HFFc6 (cell line): ENCODE measurements at regions not wholly inside any gene's neighbourhood (a gene's known extent, or its start where the extent isn't known, plus 50 kb on each side); places are given as distances from the start of the nearest gene placed in this dataset.

Experiments used
- DNase-seq: peaks from one replicate; pipeline ENCODE4 v3.0.0-alpha.2; 2018
- H3K27ac Mint-ChIP-seq: 2 replicates; pipeline ENCODE4 v1.8.0; 2020; ENCODE audit warnings: mild to moderate bottlenecking, mixed read lengths
- H3K27me3 Mint-ChIP-seq: 2 replicates; pipeline ENCODE4 v1.8.0; 2021; ENCODE audit warnings: mild to moderate bottlenecking, moderate library complexity, mixed read lengths; ENCODE audit not compliant: insufficient read depth
- H3K36me3 Mint-ChIP-seq: 2 replicates; pipeline ENCODE4 v1.8.0; 2021; ENCODE audit warnings: low read depth, mixed read lengths
- H3K4me1 Mint-ChIP-seq: 2 replicates; pipeline ENCODE4 v1.8.0; 2020; ENCODE audit warnings: low read depth, mixed read lengths
- H3K4me3 Mint-ChIP-seq: 2 replicates; pipeline ENCODE4 v1.8.0; 2020; ENCODE audit warnings: mild to moderate bottlenecking, moderate library complexity, mixed read lengths
- H3K9me3 Mint-ChIP-seq: 2 replicates; pipeline ENCODE4 v1.8.0; 2020; ENCODE audit warnings: mild to moderate bottlenecking, mixed read lengths
- TF ChIP-seq, protein P1 (sequence below): fragments of 200-600 bp; sonication (generic); IDR thresholded peaks from 2 replicates; pipeline ENCODE4 v1.5.0; 2021; ENCODE audit warnings: antibody characterized with exemption, mild to moderate bottlenecking

DNA sequence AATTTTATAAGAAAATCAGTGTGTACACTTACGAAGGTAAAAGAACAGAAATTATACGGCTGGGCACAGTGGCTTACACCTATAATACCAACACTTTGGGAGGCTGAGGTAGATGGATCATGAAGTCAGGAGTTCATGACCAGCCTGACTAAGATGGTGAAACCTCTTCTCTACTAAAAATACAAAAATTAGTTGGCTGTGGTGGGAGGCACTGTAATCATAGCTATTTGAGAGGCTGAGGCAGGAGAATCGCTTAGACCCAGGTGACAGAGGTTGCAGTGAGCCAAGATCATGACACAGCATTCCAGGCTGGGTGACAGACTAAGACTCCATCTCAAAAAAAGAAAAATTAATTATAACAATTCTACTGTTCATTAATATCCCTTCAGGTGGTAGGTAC is 151.9 kb downstream of the ZNF737 start:
- H3K9me3 Mint-ChIP-seq: peaks cover 26% of the 10 kb centered on the region; the same call in 1 of the 2 replicates
- H3K4me3 Mint-ChIP-seq: no peak overlapping the region
- no peak for DNase-seq
- TF ChIP-seq, protein P1, sequence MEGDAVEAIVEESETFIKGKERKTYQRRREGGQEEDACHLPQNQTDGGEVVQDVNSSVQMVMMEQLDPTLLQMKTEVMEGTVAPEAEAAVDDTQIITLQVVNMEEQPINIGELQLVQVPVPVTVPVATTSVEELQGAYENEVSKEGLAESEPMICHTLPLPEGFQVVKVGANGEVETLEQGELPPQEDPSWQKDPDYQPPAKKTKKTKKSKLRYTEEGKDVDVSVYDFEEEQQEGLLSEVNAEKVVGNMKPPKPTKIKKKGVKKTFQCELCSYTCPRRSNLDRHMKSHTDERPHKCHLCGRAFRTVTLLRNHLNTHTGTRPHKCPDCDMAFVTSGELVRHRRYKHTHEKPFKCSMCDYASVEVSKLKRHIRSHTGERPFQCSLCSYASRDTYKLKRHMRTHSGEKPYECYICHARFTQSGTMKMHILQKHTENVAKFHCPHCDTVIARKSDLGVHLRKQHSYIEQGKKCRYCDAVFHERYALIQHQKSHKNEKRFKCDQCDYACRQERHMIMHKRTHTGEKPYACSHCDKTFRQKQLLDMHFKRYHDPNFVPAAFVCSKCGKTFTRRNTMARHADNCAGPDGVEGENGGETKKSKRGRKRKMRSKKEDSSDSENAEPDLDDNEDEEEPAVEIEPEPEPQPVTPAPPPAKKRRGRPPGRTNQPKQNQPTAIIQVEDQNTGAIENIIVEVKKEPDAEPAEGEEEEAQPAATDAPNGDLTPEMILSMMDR: no peak
- no peaks in the 10 kb centered on the region; the same call in 1 of the 2 replicates for H3K27me3 Mint-ChIP-seq
- H3K27ac Mint-ChIP-seq: no peak overlapping the region
- no peaks in the 10 kb centered on the region for H3K4me1 Mint-ChIP-seq
- H3K36me3 Mint-ChIP-seq: no peaks in the 10 kb centered on the region

DNA sequence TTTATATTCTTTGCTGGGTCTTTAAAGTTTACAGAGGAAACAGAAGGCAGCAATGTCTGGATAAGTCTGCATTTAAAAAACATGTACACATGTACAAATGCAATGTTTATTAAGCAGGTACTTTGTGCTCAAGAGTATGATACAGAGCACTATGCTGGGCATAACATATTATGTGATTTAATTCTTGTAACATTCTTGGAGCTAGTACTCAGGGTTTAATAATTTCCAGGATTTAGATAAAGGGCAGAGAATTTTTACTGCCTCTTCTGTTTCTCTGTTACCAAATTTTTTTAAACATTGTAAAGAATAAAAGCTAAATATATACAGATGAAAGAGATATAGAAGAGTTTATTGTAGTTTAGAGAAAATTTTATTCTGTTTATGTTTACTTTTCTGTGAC is 152.7 kb downstream of the ZNF737 start:
- Mint-ChIP-seq H3K27me3 (no peaks in the 10 kb centered on the region; the same call in 1 of the 2 replicates), H3K4me3 (no peak overlapping the region), H3K9me3 (peaks cover 31% of the 10 kb centered on the region; the same call in 1 of the 2 replicates), H3K4me1 (no peaks in the 10 kb centered on the region), H3K36me3 (no peaks in the 10 kb centered on the region), H3K27ac (no peak overlapping the region)
- TF ChIP-seq, protein P1: no peak
- no peak for DNase-seq

DNA sequence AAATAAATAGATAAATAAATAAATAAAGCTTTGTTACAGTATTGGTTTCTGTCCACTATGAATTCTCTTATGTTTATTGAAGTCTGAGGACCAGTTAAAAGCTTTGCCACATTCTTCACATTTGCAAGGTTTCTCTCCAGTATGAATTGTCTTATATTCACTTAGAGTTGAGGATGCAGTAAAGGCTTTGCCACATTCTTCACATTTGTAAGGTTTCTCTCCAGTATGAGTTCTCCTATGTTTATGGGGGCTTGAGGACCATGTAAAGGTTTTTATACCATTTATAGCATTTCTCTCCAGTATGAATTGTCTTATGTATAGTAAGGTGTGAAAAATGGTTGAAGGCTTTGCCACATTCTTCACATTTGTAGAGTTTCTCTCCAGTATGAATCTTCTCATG is 168.3 kb downstream of the ZNF737 start:
- Mint-ChIP-seq H3K4me3 (no peak overlapping the region), H3K4me1 (no peaks in the 10 kb centered on the region), H3K27ac (no peak overlapping the region), H3K9me3 (peaks cover 58% of the 10 kb centered on the region), H3K27me3 (no peaks in the 10 kb centered on the region; the same call in 1 of the 2 replicates), H3K36me3 (peaks cover 10% of the 10 kb centered on the region)
- TF ChIP-seq, protein P1: no peak
- no peak for DNase-seq

DNA sequence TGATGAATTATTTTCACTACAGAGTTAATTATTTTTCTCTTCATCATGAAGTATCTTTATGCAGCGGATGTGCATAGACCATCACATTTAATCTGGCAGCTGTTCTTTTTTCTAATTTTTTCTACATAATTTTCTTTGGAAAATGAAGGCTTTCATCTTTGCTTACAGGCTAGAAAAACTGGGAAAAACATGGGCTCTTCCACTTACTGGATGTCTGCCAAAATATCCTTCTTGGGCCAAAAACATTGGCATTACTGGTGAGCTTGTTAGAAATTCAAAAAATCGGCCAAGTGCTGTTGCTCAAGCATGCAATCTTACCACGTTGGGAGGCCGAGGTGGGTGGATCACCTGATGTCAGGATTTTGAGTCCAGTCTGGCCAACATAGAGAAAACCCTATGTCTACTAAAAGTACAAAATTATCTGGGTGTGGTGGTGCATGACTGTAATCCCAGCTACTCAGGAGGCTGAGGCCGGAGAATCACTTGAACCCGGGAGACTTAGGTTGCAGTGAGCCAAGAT is 176.8 kb downstream of the ZNF737 start:
- H3K27me3 Mint-ChIP-seq: no peaks in the 10 kb centered on the region; the same call in 1 of the 2 replicates

DNA sequence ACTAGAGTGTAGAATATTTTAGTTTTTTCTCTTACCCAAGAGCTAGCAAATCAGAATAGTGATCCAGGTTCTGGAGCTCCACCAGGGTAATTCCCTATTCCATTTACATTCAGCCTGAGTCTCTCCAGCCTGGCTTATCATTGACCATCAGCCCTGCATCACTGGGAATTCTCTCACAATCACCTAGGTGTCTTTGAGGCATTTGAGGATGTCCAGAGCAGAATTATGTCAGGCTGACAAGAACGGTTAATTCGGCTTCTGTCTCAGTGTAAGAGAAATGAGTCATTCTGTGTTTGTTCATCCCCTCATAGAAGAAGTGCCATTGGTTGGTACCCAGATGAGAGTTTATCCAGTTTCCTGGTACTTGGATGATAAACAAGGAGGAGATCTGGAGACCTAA is 180.5 kb downstream of the ZNF737 start:
- H3K4me1 Mint-ChIP-seq: no peaks in the 10 kb centered on the region
- no peak overlapping the region for H3K27ac Mint-ChIP-seq
- H3K9me3 Mint-ChIP-seq: peaks cover 57% of the 10 kb centered on the region
- H3K4me3 Mint-ChIP-seq: no peak overlapping the region
- TF ChIP-seq, protein P1: no peak
- H3K27me3 Mint-ChIP-seq: no peaks in the 10 kb centered on the region; the same call in 1 of the 2 replicates
- DNase-seq: no peak
- peaks cover 5% of the 10 kb centered on the region; the same call in 1 of the 2 replicates for H3K36me3 Mint-ChIP-seq

More for the DNA sequence above, 176.8 kb downstream of the ZNF737 start:
- TF ChIP-seq, protein P1: no peak
- Mint-ChIP-seq H3K36me3 (peaks cover 5% of the 10 kb centered on the region; the same call in 1 of the 2 replicates), H3K27ac (no peak overlapping the region), H3K4me3 (no peak overlapping the region), H3K9me3 (peaks cover 63% of the 10 kb centered on the region), H3K4me1 (no peaks in the 10 kb centered on the region)
- no peak for DNase-seq
